ENCODE measurements at regions not wholly inside any gene's neighbourhood (a gene's known extent, or its start where the extent isn't known, plus 50 kb on each side); places are given as distances from the start of the nearest gene placed in this dataset.

GRCh38 chr17:51563961-51564360 lies 303.6 kb downstream of the UTP18 start:
- TF ChIP-seq CTCF (IDR thresholded peaks at IDR 0.05; ENCODE audit: low read length), result no peak
- TF ChIP-seq EZH2 (IDR thresholded peaks at IDR 0.05; ENCODE audit: borderline replicate concordance, low read length), result no peak
